Ishikawa (cell line): ENCODE measurements at regions not wholly inside any gene's neighbourhood (a gene's known extent, or its start where the extent isn't known, plus 50 kb on each side); places are given as distances from the start of the nearest gene placed in this dataset.
A peak's percentile ranks its signal among the peaks of the same experiment; 100 is the strongest.

ENCODE experiments used
- CEBPB ChIP-seq: IDR thresholded peaks from 2 replicates; pipeline ENCODE4 v1.6.1; 2012
- CREB1 ChIP-seq: IDR thresholded peaks from 2 replicates; pipeline ENCODE4 v1.6.1; 2012; ENCODE audit warnings: low read depth
- EGR1 ChIP-seq: IDR thresholded peaks from 2 replicates; pipeline ENCODE4 v1.6.1; 2012
- EP300 ChIP-seq: IDR thresholded peaks from 2 replicates; pipeline ENCODE4 v1.6.1; 2012; ENCODE audit warnings: borderline replicate concordance
- FOXM1 ChIP-seq: IDR thresholded peaks from 2 replicates; pipeline ENCODE4 v1.6.1; 2012; ENCODE audit warnings: low read depth, borderline replicate concordance
- MAX ChIP-seq: IDR thresholded peaks from 2 replicates; pipeline ENCODE4 v1.6.1; 2012
- NFIC ChIP-seq: IDR thresholded peaks from 2 replicates; pipeline ENCODE4 v1.6.1; 2012
- RAD21 ChIP-seq: IDR thresholded peaks from 2 replicates; pipeline ENCODE4 v1.6.1; 2012; ENCODE audit warnings: low read depth
- REST ChIP-seq: IDR thresholded peaks from 2 replicates; pipeline ENCODE4 v1.6.1; 2012; ENCODE audit warnings: low read depth, mild to moderate bottlenecking
- TAF1 ChIP-seq: IDR thresholded peaks from 2 replicates; pipeline ENCODE4 v1.6.1; 2012; ENCODE audit warnings: low read depth, mild to moderate bottlenecking
- TCF12 ChIP-seq: IDR thresholded peaks from 2 replicates; pipeline ENCODE4 v1.6.1; 2012; ENCODE audit warnings: low read depth
- TEAD4 ChIP-seq: IDR thresholded peaks from 2 replicates; pipeline ENCODE4 v1.6.1; 2012
- USF1 ChIP-seq: IDR thresholded peaks from 2 replicates; pipeline ENCODE4 v1.6.1; 2012
- YY1 ChIP-seq: IDR thresholded peaks from 2 replicates; pipeline ENCODE4 v1.6.1; 2012; ENCODE audit warnings: low read depth
- ZBTB7A ChIP-seq: IDR thresholded peaks from 2 replicates; pipeline ENCODE4 v1.6.1; 2012; ENCODE audit warnings: low read depth

- TF ChIP-seq RAD21, result no peak
- no peak for TF ChIP-seq TAF1
- TF ChIP-seq EGR1, result no peak
- no peak for TF ChIP-seq TCF12
These were observed 408.2 kb downstream of the COG6 start for GRCh38 chr13:40063703-40064102.

- no peak for TF ChIP-seq NFIC
- no peak for TF ChIP-seq FOXM1
- no peak for TF ChIP-seq EP300
- TF ChIP-seq TCF12, result no peak
- TF ChIP-seq ZBTB7A, result no peak
- TF ChIP-seq TAF1, result no peak
- no peak for TF ChIP-seq CREB1
These were observed 409.0 kb downstream of the COG6 start for GRCh38 chr13:40064154-40065097.

- TF ChIP-seq USF1, result no peak
- peak; percentile 90 for TF ChIP-seq RAD21
These were observed 413.9 kb downstream of the COG6 start for GRCh38 chr13:40069173-40070044.

- no peak for TF ChIP-seq EGR1
- peak; percentile 31; the same call in 1 of the 2 replicates for TF ChIP-seq USF1
These were observed 414.9 kb downstream of the COG6 start for GRCh38 chr13:40070357-40070756.

GRCh38 chr13:40072663-40073120 is 417.2 kb downstream of the COG6 start:
- TF ChIP-seq REST, result no peak
- no peak for TF ChIP-seq CEBPB
- no peak for TF ChIP-seq CREB1
- no peak for TF ChIP-seq USF1
- TF ChIP-seq MAX, result no peak
- TF ChIP-seq FOXM1, result no peak
- TF ChIP-seq RAD21, result no peak
- TF ChIP-seq TCF12, result no peak
- no peak for TF ChIP-seq TAF1
- no peak for TF ChIP-seq EGR1
- no peak for TF ChIP-seq NFIC
- no peak for TF ChIP-seq ZBTB7A
- TF ChIP-seq EP300, result no peak
- TF ChIP-seq YY1, result no peak
- TF ChIP-seq TEAD4, result no peak

GRCh38 chr13:40074338-40074737 is 418.9 kb downstream of the COG6 start:
- TF ChIP-seq EGR1, result no peak
- TF ChIP-seq MAX, result no peak

GRCh38 chr13:40075281-40075680 is 419.8 kb downstream of the COG6 start:
- no peak for TF ChIP-seq RAD21
- TF ChIP-seq TEAD4, result no peak
- no peak for TF ChIP-seq TCF12
- TF ChIP-seq YY1, result no peak
- TF ChIP-seq FOXM1, result no peak
